ENCODE measurements at regions not wholly inside any gene's neighbourhood (a gene's known extent, or its start where the extent isn't known, plus 50 kb on each side); places are given as distances from the start of the nearest gene placed in this dataset.
"Not testable (repeated sequence)": the region's sequence is repeated elsewhere in the genome, so short reads cannot be mapped to it uniquely, and the experiment has no call there.

GRCh38 chr5:126020770-126021169 lies 402.4 kb upstream of the GRAMD2B start:
- TF ChIP-seq, protein P1, sequence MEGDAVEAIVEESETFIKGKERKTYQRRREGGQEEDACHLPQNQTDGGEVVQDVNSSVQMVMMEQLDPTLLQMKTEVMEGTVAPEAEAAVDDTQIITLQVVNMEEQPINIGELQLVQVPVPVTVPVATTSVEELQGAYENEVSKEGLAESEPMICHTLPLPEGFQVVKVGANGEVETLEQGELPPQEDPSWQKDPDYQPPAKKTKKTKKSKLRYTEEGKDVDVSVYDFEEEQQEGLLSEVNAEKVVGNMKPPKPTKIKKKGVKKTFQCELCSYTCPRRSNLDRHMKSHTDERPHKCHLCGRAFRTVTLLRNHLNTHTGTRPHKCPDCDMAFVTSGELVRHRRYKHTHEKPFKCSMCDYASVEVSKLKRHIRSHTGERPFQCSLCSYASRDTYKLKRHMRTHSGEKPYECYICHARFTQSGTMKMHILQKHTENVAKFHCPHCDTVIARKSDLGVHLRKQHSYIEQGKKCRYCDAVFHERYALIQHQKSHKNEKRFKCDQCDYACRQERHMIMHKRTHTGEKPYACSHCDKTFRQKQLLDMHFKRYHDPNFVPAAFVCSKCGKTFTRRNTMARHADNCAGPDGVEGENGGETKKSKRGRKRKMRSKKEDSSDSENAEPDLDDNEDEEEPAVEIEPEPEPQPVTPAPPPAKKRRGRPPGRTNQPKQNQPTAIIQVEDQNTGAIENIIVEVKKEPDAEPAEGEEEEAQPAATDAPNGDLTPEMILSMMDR (IDR thresholded peaks at IDR 0.05; ENCODE audit: control insufficient read depth, extremely low read depth, insufficient read depth): no peak
- no peak overlapping the region for H3K4me3 ChIP-seq (ENCODE audit: low read depth, low read length)

GRCh38 chr5:126023994-126024441 lies 399.2 kb upstream of the GRAMD2B start:
- TF ChIP-seq, protein P1 (IDR thresholded peaks at IDR 0.05; ENCODE audit: control insufficient read depth, extremely low read depth, insufficient read depth): no peak
- H3K4me3 ChIP-seq (ENCODE audit: low read depth, low read length): no peak overlapping the region
- DNase-seq (ENCODE audit: low read depth): no peak

More at GRCh38 chr5:126020770-126021169, 402.4 kb upstream of the GRAMD2B start:
- DNase-seq (ENCODE audit: low read depth): no peak

GRCh38 chr5:126027149-126027548 lies 396.1 kb upstream of the GRAMD2B start:
- no peak overlapping the region for H3K4me3 ChIP-seq (ENCODE audit: low read depth, low read length)
- TF ChIP-seq, protein P1 (IDR thresholded peaks at IDR 0.05; ENCODE audit: control insufficient read depth, extremely low read depth, insufficient read depth): no peak
- no peak for DNase-seq (ENCODE audit: low read depth)

DNA sequence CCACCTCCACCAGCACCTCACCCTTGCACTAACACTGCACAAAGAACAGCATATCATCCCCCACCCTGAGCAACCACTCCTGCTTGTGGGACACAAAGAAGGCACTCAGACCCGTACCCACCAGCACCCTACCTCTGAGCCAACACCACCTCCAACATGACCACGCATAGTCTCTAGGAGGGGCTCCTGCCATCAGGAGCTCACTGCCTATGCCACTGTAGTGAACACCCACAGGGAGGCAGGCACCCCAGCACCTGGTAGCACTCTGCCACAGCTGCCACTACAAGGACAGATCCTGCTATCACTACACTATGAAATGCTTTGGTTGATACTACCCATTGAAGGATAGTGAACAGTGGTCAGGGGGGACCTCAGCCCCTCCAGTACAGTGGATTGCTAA lies 395.6 kb upstream of the GRAMD2B start:
- DNase-seq (ENCODE audit: low read depth): no peak
- TF ChIP-seq, protein P1 (IDR thresholded peaks at IDR 0.05; ENCODE audit: control insufficient read depth, extremely low read depth, insufficient read depth): no peak
- H3K4me3 ChIP-seq (ENCODE audit: low read depth, low read length): no peak overlapping the region

GRCh38 chr5:126028336-126028735 lies 394.9 kb upstream of the GRAMD2B start:
- H3K4me3 ChIP-seq (ENCODE audit: low read depth, low read length): no peak overlapping the region
- TF ChIP-seq, protein P1 (IDR thresholded peaks at IDR 0.05; ENCODE audit: control insufficient read depth, extremely low read depth, insufficient read depth): no peak
- DNase-seq (ENCODE audit: low read depth): no peak

DNA sequence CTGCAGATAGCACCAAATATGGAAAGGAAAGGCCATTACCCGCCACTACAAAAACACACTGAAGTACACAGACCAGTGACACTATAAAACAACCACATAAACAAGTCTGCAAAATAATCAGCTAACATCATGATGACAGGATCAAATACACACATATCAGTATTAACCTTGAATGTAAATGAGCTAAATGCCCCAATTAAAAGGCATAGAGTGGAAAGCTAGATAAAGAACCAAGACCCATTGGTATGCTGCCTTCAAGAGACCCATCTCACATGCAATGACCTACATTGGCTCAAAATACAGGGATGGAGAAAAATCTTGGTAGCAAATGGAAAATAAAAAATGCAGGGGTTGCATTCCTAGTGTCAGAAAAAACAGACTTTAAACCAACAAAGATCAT lies 393.9 kb upstream of the GRAMD2B start:
- not testable (repeated sequence) for DNase-seq (ENCODE audit: low read depth); H3K4me3 ChIP-seq (ENCODE audit: low read depth, low read length)

- H3K4me3 ChIP-seq (ENCODE audit: low read depth, low read length): no peak overlapping the region
- TF ChIP-seq, protein P1 (IDR thresholded peaks at IDR 0.05; ENCODE audit: control insufficient read depth, extremely low read depth, insufficient read depth): no peak
- no peak for DNase-seq (ENCODE audit: low read depth)
These were observed 392.5 kb upstream of the GRAMD2B start for GRCh38 chr5:126030698-126031097.

All from LNCaP clone FGC (cell line).